HG03097 (cell line): ENCODE measurements at regions not wholly inside any gene's neighbourhood (a gene's known extent, or its start where the extent isn't known, plus 50 kb on each side); places are given as distances from the start of the nearest gene placed in this dataset.
"Not testable (repeated sequence)": the region's sequence is repeated elsewhere in the genome, so short reads cannot be mapped to it uniquely, and the experiment has no call there.

Experiments
- ATAC-seq: cut with Tn5 transposase; IDR thresholded peaks from one replicate; pipeline ENCODE4 v1.9.1; 2021; ENCODE audit not compliant: unreplicated experiment, low FRiP score

DNA sequence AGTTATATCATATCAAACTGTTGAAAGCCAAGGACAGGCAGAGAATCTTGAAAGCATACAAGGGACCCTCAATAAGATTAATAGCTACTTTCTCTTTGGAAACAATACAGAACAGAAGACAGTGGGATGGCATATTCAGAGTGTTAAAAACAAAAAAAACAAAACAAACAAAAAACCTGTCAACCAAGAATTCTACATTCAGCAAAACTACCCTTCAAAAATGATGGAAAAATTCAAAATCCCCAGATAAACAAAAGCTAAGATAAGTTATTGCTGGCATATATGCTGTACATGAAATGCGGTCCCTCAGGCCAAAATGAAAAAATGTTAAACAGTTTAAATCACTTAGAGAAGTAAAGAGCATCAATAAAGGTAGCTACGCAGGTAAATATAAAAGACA is 425.1 kb downstream of the ACTL7B start:
- no peak for ATAC-seq

DNA sequence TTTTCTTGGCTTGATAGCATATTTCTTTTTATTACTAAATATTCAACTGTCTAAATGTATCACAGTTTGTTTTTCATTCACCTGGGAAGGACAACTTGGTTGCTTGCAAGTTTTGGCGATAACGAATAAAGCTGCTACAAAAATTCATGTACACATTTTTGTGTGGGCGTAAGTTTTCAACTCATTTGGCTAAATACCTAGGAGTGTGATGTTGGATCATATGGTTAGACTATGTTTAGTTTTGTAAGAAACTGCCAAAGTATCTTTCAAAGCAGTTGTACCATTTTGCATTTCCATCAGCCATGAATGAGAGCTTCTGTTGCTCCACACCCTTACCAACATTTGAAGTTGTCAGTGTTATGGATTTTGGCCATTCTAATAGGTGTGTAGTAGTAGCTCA is 428.0 kb downstream of the ACTL7B start:
- ATAC-seq, result no peak

DNA sequence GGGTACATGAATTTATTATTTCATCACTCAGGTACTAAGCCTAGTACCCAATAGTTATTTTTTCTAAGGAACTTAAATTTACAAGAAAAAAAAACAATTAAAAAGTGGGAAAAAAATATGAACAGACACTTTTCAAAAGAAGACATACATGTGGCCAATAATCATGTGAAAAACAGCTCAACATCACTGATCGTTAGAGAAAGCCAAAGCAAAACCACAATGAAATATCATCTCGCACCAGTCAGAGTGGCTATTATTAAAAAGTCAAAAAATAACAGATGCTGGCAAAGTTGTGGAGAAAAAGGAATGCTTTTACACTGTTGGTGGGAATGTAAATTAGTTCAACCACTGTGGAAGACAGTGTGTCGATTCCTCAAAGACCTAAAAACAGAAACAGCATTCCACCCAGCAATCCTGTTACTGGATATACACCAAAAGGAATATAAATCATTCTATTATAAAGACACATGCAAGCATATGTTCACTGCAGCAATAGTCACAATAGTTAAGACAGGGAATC is 429.3 kb downstream of the ACTL7B start:
- not testable (repeated sequence) for ATAC-seq

DNA sequence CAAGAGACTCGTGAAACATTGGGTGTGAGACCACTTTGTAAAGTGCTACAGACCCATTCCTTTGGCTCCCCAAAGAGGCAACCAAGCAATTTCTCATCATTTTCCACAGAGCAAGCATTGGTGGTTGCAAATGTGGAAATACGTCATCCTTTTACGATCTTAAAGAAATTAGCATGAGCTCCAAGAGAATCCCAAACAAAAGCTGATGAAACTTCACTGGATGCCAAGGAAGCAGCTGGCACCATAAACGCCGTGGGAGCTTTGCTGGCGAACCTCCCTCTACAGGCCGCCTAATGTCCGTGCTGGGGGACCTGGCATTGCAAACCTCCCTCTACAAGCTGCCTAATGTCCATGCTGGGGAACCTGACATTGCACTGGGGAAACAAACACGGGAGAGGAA is 432.4 kb downstream of the ACTL7B start:
- no peak for ATAC-seq

DNA sequence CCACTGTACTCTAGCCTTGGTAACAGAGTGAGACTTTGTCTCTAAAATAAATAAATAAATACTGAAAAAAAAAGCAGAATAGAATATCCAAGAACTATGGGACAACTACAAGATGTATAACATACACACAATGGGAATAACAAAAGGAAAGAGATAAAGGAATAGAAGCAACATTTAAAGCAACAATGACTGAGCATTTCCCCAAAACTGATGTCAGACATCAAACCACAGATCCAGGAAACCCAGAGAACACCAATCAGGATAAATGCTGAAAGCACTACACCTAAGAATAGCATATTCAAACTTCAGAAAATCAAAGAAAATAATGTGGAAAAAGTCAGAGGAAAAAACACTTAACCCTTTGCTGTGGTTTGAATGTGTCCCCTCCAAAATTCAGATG is 436.4 kb downstream of the ACTL7B start:
- ATAC-seq, result no peak

DNA sequence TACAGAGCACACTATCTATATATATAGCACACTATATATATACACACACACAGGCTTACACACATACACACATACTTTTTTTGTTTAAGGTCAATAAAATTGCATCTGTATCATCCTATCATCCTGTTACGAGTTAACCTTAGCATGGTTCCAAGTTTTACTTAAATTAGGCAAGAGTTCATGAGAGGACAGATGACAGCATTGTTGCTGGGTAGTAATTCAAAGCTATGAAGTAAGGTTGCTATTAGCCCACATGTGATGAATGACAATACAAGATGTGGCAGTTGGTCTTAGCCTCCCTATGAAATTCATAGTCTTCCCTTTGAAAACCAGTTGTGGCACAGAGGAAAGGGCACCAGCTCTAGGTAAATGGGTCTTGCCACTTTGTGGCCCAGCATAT is 438.1 kb downstream of the ACTL7B start:
- ATAC-seq, result no peak

DNA sequence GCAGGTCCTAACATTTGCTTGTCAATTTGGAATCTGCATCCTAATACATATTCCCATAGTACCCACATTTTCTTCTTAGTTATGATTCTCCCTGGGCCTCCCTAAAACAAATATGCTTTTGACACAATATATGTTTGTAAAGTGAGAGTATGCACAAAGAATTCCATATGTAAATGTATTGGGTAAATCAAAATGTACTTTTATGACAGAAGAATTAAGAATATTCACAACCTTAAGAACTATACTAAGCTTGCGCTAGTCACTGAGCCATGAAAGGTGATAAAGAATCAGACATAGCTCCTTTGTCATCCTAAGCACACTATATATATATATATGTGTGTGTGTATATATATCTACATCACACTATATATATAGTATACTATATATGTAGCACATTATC is 438.5 kb downstream of the ACTL7B start:
- no peak for ATAC-seq

DNA sequence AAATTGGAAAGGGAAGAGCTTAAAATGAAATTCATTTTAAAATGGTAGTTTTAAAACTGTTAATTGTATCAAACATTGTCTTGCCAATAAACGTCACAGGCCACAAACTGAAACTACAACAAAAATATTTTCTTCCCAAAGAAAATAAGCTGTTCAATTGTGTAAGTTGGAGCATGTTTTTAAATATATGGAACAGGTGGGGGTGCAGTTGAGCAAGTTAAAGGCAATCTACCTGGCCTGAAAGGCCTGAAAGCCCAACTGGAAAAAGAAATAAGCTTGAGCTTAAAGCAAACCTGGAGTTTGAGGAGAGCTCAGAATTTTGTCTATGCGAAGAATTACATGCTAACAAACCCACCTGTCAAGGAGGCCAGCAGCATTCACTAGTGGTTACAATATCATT is 439.5 kb downstream of the ACTL7B start:
- ATAC-seq, result no peak

DNA sequence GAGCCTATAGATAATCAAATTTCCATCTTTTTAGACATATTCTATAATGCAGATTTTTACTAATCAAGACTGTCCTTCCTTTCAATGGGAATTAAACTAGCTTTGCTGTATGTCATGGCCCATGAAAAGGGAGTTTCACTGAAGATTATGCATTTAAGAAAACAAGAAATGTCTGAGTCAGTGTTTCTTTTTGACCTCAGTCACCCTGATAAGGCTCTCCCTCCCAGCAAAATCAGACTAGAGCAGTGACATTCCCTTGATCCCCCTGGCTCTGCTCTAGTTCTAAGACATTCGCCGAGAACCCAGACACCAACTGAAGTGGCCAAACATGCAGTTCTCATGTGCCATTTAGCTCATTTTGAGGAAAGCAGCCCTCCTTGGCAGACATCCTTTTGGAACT is 442.0 kb downstream of the ACTL7B start:
- no peak for ATAC-seq

DNA sequence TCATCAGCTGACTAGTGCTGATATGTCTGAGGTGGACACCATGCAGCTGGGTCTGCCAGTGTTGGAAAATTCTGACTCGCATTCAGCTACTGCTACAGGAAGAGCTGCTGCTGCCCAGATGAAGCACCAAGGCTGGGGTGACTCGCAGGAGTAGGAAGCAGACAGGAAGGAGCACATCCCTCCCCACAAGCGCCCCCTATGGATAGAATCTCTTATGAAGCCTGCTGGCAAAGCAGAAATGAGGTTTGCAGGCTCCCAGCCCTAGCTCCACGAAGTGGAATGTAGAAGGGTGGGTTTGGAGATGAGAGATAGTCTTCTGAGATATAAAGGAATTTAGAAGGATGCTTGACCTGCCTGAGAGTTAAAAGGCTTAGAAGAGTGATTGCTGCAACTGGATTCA is 443.0 kb downstream of the ACTL7B start:
- no peak for ATAC-seq

DNA sequence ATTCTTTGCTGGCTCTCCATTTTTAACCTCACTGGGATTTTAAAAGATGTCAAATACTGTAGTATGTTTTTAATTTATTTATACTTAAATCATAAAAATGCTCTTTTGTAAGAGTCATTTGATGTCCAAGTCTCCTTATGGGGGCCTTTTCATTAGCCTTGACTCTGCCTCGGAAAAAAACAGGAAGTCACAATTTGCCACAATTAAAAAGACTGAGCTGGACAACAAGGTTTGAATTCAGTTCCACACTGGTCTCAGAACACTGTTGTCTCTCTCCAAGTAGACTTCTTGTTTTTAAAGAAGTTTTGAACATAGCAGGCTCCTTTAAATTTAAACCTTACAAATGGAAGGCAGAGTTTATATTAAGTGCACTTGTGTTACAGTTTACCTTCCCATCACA is 444.2 kb downstream of the ACTL7B start:
- ATAC-seq, result no peak

DNA sequence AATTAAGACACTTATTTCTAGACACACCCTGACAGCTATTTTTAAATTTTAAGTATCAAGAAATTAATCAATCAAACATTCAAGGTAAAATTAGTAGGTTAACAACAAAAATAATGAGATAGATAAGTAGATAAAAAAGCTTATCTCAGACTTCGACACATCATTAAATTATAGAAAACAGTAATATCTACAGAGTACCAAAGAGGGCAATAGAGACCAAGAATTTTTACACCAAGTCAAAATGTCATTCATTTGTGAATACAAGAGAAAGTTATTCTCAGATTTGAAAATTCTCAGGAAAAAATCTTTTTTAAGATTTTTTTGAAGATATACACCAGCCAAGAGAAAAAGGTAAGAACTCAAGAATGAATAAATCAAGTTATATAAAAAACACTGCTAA is 445.6 kb downstream of the ACTL7B start:
- ATAC-seq, result no peak

DNA sequence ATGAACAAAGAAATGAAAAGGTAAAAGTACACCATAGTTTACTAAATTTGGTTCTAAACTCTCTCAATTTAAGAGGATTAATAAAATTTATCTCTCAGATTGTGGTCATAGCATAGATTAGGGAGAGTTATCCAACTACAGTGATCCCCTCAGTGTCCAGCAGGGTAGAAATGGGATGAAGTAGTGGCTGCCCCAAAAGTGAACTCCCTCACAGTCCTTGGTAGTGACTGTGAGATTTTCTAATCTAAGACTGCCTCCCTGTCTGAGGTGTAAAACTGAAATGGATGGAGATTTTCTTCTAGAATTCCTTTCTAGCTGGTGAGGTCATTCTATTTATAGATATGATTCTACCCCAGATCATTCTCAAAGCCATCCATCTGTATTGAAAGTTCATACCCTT is 455.5 kb downstream of the ACTL7B start:
- ATAC-seq, result no peak

DNA sequence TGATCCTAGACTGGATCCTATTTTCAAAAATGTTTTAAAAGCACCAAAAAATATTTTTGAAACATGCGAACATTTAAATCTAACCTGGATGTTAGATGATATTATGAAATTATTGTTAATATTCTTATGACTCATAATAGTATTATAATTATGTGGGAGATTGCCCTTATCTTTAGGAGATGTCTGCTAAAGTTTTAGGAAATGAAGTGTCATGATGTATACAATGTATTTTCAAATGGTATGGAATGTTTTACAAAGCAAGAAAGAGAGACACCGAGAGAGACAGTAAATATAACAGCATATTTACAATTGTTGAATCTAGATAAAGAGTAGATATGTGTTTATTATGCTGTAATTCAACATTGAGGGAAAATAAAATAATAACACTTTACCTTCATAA is 455.9 kb downstream of the ACTL7B start:
- ATAC-seq, result no peak

DNA sequence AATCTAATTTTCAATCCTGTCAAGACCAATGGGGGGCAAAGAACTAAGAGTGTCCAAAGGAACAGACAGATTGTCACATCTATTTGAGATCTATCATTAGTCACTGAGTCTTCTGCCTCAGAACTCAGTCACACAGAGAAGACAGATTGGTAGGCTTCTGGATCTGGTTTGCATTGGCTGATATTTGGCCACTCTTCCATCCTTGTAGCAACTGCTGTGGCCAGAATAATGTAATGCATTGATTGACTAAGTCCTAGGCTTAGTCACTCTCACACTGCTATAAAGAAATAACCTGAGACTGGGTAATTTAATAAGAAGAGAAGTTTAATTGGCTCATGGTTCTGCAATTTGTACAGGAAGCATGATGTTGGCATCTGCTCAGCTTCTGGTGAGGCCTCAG is 458.5 kb downstream of the ACTL7B start:
- ATAC-seq, result no peak

DNA sequence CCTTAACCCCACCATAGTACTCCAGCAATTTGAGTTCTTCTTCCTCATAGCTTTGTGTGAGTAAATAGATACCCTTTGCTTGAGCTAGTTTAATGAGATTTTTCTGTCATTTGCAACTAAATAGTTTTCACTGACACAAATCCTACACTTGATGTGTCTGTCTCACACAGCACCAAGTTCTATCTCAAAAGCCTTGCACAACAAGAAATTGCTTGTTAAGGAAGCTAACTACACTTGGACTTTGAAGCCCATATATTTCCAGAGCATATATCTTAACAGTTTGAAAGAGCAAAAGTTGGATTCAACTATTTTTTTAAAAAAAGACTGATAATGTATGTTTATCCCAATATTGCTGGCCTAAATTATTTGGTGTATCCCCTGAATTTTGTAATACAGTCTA is 459.2 kb downstream of the ACTL7B start:
- ATAC-seq, result no peak

DNA sequence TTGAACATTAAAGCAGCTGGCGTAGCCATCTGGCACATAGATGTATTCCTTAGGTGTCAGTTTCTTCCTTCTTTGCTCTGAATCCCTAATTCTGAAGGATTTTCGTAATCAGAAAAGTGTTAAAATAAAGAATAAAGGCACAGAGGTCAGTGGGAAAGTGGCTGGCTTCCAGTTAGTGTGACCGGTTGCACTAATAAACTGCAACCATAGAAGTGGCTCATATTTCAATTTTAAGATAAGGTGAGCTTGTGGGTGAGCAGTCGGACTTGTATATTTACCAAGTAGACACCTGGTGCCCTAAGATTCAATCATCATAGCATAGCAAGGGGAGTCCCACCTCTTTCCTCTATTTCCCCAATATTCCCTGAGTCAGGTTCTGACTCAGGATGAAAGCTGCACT is 459.6 kb downstream of the ACTL7B start:
- ATAC-seq, result no peak

DNA sequence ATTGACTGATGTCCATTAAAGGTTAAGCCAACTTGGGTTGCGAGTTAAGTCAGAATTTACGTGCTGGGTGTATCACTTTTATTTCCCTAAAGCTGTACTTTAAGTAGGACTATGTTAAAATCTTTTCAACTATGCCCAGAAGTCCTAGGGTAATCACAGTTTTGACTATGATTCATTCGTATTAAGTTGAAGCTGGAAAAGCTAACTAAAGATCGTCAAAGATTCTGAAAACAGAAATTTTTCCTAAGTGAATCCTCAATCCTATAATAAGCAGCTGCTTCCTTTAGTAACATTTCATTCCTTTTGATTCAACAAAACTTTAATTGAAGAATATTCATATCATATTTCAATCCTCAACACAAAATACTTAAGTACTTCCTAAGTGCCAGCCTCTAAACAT is 460.4 kb downstream of the ACTL7B start:
- ATAC-seq, result no peak

DNA sequence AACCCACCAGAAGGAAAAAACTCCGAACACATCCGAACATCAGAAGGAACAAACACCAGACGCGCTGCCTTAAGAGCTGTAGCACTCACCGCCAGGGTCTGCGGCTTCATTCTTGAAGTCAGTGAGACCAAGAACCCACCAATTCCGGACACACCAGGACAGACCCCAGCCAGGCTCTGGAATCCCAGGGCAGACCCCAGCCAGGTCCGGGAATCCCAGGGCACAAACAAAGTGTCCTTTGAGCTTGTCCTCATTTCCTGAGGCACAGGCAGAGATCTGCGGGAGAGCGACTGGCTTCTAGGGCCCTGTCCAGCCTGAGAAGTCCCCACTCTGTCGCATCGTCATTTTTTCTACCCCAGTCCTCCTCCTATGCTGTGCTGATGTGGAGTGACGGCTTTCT is 461.1 kb downstream of the ACTL7B start:
- no peak for ATAC-seq

DNA sequence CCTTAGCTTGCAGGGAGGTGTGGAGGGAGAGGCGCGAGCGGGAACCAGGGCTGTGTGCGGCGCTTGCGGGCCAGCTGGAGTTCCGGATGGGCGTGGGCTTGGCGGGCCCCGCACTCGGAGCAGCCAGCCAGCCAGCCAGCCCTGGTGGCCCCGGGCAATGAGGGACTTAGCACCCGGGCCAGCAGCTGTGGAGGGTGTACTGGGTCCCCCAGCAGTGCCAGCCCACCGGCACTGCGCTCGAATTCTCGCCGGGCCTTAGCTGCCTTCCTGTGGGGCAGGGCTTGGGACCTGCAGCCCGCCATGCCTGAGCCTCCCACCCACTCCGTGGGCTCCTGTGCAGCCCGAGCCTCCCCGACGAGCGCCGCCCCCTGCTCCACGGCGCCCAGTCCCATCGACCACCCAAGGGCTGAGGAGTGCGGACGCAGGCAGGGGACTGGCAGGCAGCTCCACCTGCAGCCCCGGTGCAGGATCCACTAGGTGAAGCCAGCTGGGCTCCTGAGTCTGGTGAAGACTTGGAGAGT is 462.2 kb downstream of the ACTL7B start:
- not testable (repeated sequence) for ATAC-seq

DNA sequence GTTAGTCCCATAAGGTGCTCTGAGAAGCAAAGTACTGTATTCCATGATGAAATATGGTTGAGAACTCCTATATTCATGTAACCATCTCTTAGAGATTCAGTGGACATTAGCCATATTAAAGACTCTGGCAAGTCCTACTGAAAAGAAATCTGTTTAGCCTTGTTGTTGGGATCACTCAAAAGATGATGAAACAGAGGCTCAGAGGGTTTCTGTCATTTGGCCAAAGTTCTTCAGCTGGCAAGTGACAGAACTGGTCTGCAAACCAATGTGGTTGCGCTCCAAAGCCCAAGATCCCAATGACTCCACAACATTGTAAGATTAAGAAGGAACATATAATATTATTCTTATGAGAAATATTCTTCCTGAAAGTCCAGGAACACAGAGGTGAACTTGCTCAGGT is 462.9 kb downstream of the ACTL7B start:
- no peak for ATAC-seq

DNA sequence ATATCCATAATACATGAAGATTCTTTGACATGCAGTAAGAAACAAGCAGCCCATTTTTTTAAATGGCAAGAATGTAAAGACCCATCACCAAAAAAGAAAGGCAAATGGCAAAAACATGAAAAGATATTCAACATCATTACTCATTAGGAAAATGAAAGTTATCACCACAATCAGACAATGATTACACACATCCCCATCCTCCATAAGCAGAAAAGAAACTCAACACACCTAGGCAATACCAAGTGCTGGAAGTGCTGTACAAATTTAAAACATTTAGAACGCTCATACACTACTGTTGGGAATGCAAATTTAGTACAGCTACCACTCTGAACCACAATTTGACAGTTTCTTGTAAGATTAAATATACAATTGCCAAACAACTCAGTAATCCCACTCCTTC is 466.7 kb downstream of the ACTL7B start:
- ATAC-seq, result peak; percentile 92

DNA sequence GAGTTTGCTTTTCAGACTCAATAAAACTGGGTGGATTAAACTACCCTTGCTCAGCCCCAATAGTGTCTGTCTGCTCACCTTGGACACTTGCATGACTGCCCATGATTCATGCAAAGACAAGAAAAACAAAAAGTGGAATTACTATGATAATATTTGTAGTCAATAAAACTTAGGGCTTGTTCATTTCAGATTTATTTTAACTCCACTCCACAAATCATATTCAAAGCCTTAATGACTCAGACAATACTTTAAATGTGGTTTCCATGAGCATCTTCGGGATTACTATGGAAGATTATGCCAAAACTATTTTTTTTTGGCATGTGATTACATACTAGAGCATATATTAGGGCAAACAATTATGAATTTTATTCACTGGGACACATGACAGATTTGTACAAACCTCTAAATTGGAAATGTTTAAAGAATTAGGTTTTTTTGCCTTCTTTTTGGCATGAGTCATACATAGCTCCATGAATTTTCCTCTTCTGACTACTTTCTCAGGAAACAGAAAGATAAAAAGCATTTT is 468.9 kb downstream of the ACTL7B start:
- ATAC-seq, result no peak
